HG02642 (cell line): ENCODE measurements at regions not wholly inside any gene's neighbourhood (a gene's known extent, or its start where the extent isn't known, plus 50 kb on each side); places are given as distances from the start of the nearest gene placed in this dataset.
"Not testable (repeated sequence)": the region's sequence is repeated elsewhere in the genome, so short reads cannot be mapped to it uniquely, and the experiment has no call there.

Experiments
- ATAC-seq: cut with Tn5 transposase; IDR thresholded peaks from one replicate; pipeline ENCODE4 v1.9.1; 2021; ENCODE audit warnings: mild to moderate bottlenecking; ENCODE audit not compliant: unreplicated experiment, poor library complexity

- no peak for ATAC-seq
Measured at GRCh38 chr3:110995461-110996231, 76.0 kb upstream of the NECTIN3 start.

GRCh38 chr3:110998766-110999165 lies 72.8 kb upstream of the NECTIN3 start:
- not testable (repeated sequence) for ATAC-seq

- not testable (repeated sequence) for ATAC-seq
Measured at GRCh38 chr3:111006485-111006884, 65.1 kb upstream of the NECTIN3 start.

- no peak for ATAC-seq
Measured at GRCh38 chr3:111012388-111013248, 59.0 kb upstream of the NECTIN3 start.
